NCI-H345 (cell line): ENCODE measurements at regions not wholly inside any gene's neighbourhood (a gene's known extent, or its start where the extent isn't known, plus 50 kb on each side); places are given as distances from the start of the nearest gene placed in this dataset.

ENCODE experiments used
- DNase-seq: peaks from one replicate; lab custom pipeline; 2025; lab: John Stamatoyannopoulos, UW

DNA sequence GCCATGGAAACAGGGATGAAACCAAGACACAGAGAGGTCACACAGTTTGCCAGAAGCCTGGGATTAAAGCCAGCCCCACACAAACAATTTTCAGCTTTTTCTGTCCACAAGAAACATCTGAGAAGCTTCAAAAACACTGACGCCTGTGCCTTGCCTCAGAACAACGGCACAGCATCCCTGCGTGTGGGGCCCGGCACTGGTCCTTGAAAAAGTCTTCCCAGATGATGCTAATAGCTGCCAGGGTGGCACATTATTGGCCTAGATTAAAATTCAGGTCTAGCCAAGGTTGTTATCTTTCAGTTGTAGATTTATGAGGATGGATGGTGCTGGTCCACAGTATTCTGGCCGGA lies 321.4 kb downstream of the HAPSTR1 start:
- DNase-seq, result no peak

DNA sequence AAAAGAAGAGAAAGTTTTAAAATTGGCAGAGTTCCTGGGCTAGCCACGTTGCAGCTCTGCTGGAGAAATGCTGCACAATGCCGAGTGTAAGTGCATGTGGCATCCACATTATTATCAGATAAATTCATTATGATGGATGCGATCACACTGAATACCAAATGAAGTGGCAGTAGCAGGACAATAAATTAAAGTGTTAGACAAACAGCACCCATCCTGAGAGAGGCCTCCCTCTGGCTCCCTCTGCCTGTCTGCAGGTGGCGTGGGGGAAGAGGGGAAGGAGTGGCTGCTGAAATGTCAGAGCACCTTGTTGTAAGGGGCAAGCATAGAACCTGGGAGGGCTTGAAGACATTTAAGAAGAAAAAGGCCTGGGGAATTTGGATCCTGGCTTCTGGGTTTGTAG lies 324.1 kb downstream of the HAPSTR1 start:
- no peak for DNase-seq

DNA sequence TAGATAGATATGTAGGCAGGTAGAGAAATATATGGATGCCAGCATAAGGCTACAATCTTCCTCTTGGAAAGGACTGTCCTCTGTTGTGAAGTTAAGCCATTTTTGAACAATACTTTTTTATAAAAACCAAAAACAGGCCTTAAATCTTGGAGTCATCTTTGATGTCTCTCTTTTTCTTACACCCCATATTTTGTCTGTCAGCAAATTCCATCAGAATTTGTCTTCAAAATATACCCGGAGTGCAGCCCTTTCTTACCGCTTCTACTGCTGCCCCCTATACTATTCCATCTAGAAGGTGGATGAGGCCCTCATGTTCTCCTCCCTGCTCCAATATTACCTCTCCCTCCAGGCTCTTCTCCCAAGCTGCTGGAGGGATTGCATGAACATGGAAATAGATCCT lies 326.5 kb downstream of the HAPSTR1 start:
- DNase-seq, result no peak

DNA sequence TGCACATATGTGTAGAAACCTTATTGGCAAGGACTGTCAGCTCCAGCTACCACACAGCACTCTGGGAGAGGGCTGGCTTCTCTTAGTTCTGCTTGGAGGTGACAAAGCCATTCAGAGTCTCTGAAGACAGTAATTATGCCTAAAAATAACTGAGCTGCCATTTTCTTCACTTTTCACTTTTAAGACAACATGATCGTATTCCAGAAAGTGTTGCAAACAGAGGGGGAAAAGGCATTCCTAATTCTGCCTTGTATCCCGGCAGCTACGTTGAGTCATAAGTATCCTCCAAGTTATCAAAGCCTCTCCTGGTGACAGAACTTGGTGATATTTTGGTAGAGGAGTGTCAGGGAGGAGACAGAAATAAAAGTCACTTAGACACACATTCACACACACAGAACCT lies 327.7 kb downstream of the HAPSTR1 start:
- no peak for DNase-seq

GRCh38 chr16:9422762-9423513 lies 331.5 kb downstream of the HAPSTR1 start:
- no peak for DNase-seq

GRCh38 chr16:9425236-9425635 lies 333.8 kb downstream of the HAPSTR1 start:
- no peak for DNase-seq

GRCh38 chr16:9428355-9429005 lies 337.0 kb downstream of the HAPSTR1 start:
- DNase-seq, result no peak

- DNase-seq, result no peak
These were observed 338.3 kb downstream of the HAPSTR1 start for GRCh38 chr16:9429646-9430330.

- DNase-seq, result no peak
These were observed 343.2 kb downstream of the HAPSTR1 start for GRCh38 chr16:9434659-9435058.

GRCh38 chr16:9436175-9436574 lies 344.7 kb downstream of the HAPSTR1 start:
- DNase-seq, result no peak

GRCh38 chr16:9437115-9437514 lies 345.7 kb downstream of the HAPSTR1 start:
- no peak for DNase-seq

DNA sequence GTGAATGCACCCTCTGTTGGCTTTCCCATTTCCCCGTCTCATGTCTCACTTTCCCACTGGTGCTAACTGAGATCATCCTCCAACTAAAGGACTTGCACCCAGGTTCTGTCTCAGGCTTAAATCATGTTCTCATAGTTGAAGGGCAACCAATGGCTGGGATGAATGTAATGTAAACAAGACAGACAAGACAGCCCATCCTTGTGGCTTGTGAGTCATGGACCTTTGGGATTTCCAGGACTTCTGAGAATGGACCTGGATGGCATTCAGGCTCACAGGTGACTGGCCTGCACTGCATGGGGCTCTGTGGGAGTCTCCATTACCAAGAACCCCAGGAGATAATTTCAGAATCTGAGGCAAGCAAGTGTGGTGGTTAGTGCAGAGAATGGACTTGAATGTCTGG lies 347.5 kb downstream of the HAPSTR1 start:
- DNase-seq, result no peak

GRCh38 chr16:9441012-9441411 lies 349.6 kb downstream of the HAPSTR1 start:
- DNase-seq, result no peak

DNA sequence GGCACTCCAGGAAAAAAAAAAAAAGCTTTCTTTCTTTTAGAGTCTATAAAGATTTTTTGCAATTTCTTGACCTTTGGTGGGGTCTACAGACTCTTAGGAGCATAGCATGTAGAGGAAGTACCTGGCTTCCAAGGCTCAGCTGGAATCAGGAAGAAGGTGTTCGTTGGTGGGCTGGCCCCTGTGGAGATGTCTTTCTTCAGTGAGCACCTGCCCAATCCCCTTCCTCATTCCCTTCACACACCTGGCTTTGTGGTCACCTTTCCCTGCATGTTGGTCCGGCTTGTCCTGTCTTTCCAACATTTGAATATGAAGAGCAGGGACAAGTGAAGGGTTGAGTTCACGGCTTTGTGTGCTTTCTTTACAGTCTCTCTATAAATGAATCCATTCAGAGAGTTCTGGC lies 352.4 kb downstream of the HAPSTR1 start:
- DNase-seq, result no peak

DNA sequence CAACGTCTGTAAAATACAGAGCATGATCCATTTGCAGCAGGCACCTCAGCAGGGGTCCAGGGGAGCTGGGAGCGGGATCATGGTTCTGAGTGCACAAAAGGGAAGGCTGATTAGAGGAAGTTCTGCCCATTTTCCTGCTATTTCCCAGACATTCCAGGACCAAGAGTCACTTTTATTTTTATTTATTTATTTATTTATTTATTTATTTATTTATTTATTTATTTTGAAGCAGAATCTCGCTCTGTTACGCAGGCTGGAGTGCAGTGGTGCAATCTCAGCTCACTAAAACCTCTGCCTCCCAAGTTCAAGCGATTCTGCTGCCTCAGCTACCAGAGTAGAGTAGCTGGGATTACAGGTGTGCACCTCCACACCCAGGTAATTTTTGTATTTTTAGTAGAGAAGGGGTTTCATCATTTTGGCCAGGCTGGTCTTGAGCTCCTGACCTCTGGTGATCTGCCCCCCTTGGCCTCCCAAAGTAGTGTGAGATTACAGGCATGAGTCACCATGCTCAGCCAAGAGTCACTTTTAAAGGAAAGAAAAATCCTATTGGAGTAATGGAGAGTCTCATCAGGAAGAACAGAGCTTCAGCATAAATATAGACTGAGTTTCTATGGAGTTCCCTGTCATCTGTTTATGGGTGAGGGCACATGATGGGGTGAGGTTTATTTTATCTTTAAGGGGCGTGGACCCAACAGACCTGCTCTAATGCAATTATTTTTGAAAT lies 355.2 kb downstream of the HAPSTR1 start:
- no peak for DNase-seq

DNA sequence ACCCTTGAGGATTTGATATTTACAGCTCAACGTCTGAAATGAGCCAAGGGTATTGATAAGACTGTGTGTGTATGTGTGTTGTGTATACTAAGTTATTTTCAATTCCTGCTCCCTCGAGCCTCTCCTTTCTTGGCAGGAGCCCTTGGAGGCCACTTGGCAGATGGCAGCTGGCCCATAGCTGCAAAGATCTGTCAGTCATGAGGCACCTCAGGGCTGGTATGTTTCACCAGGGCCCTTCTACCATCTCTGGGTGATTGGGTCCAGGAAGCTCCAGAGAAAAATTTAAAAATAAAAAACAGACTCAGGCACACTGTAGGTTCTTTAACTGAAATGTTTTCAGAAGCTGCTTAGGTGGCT lies 355.7 kb downstream of the HAPSTR1 start:
- DNase-seq, result no peak

GRCh38 chr16:9447699-9448098 lies 356.3 kb downstream of the HAPSTR1 start:
- DNase-seq, result no peak

GRCh38 chr16:9449597-9449996 lies 358.2 kb downstream of the HAPSTR1 start:
- DNase-seq, result no peak

GRCh38 chr16:9457215-9457614 lies 365.8 kb downstream of the HAPSTR1 start:
- DNase-seq, result no peak

DNA sequence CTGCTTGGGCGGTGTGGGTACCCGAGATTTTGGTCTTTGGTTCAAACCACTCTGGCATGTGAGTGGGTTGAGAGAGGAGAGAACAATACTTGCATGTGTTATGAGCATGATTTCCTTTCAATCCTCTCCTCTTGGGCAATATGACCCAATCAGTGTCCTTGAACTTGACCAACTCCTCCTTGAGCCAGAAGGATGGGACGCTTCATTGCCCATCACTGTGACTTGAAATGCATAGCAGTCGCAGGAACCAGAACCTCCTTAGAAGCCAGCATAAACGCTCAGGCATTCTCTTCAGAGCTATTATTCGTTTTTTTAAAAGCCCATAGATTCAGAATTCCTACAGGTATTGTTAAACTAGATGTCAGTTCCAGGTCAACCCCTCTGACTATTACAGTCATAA lies 367.4 kb downstream of the HAPSTR1 start:
- no peak for DNase-seq

- no peak for DNase-seq
These were observed 371.5 kb downstream of the HAPSTR1 start for GRCh38 chr16:9462984-9463383.

DNA sequence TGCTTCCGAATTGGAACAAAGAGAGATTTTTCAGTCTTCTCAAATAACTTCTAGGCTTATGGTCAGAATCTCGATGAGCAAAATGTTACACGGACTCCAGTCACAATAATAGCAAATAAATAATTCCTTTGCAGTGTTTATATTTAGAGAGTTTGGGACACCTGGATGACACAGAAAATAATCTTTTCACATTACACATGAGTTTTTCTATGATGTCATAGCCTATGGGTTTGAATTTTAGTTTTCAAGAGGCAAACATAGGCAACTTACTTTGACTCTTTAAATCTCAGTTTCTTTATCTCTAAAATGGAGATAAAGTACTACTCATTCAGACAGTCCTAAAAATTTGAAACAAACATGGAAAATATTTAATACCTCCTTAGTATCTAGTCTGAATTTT lies 372.0 kb downstream of the HAPSTR1 start:
- DNase-seq, result no peak

- DNase-seq, result no peak
These were observed 373.7 kb downstream of the HAPSTR1 start for GRCh38 chr16:9465161-9465560.
